A549 (cell line): ENCODE measurements at regions not wholly inside any gene's neighbourhood (a gene's known extent, or its start where the extent isn't known, plus 50 kb on each side); places are given as distances from the start of the nearest gene placed in this dataset.

Experiments
- ATAC-seq, 2 experiments: fragments of 200-7000 bp in 1 of 2; fragments of >200 bp in 1 of 2; cut with Nextera tagmentation in 1 of 2; cut with Tn5 transposase in 1 of 2; 3 replicates each; pipeline versions ENCODE4 v1.8.0 to v1.9.1; 2018 to 2020; ENCODE audit warnings: mild to moderate bottlenecking in 1 of 2, moderate library complexity in 1 of 2
- CTCF ChIA-PET: fragments of 300-600 bp; sonication (Branson Sonifier 250); formaldehyde crosslinking; extraction: SDS; loops from one replicate; lab custom pipeline; 2021; ENCODE audit warnings: antibody characterized with exemption, inconsistent platforms; lab: Yijun Ruan, JAX
- POLR2A ChIA-PET: fragments of 350-600 bp; formaldehyde crosslinking; extraction: SDS; loops from one replicate; lab custom pipeline; 2021; ENCODE audit warnings: antibody characterized with exemption, inconsistent platforms; lab: Yijun Ruan, JAX
- DNase-seq, 2 experiments: peaks; one replicate each; pipeline versions ENCODE4 v3.0.0 to v3.0.0-alpha.2; 2011 to 2016; ENCODE audit warnings: low read depth in 1 of 2, low spot score in 1 of 2
- FAIRE-seq: peaks from 2 replicates; lab custom pipeline; 2011; peaks lifted over from hg19 to GRCh38; lab: Jason Lieb, UNC
- H3K27ac ChIP-seq, 2 experiments: fragments of >200 bp; sonication (Bioruptor Twin); formaldehyde crosslinking; 3 replicates each; pipeline ENCODE4 v1.5.1; 2016 to 2017
- H3K4me1 ChIP-seq: fragments of >200 bp; sonication (Bioruptor Twin); formaldehyde crosslinking; 3 replicates; pipeline ENCODE4 v1.6.1; 2016
- H3K4me2 ChIP-seq: fragments of >200 bp; sonication (Bioruptor Twin); formaldehyde crosslinking; 3 replicates; pipeline ENCODE4 v1.6.1; 2016
- H3K4me3 ChIP-seq: fragments of >200 bp; sonication (Bioruptor Twin); formaldehyde crosslinking; 3 replicates; pipeline ENCODE4 v1.5.1; 2016
- H3K9me3 ChIP-seq: fragments of >200 bp; sonication (Bioruptor Twin); formaldehyde crosslinking; 3 replicates; pipeline ENCODE4 v1.6.1; 2016
- BHLHE40 ChIP-seq: IDR thresholded peaks from 2 replicates; pipeline ENCODE4 v1.6.1; 2012; ENCODE audit warnings: low read depth, low read length, inconsistent platforms
- CBX2 ChIP-seq: fragments of 200-600 bp; sonication (generic); IDR thresholded peaks from 2 replicates; pipeline ENCODE4 v1.6.1; 2016; ENCODE audit warnings: low read depth, mild to moderate bottlenecking, borderline replicate concordance
- CHD2 ChIP-seq: fragments of 150-350 bp; IDR thresholded peaks from 2 replicates; pipeline ENCODE4 v1.6.1; 2014; ENCODE audit warnings: low read length; ENCODE audit not compliant: partially characterized antibody
- CHD4 ChIP-seq: fragments of 200-600 bp; sonication (generic); IDR thresholded peaks from 2 replicates; pipeline ENCODE4 v1.6.1; 2016; ENCODE audit warnings: antibody characterized with exemption, mild to moderate bottlenecking, borderline replicate concordance
- EP300 ChIP-seq, 2 experiments: fragments of >200 bp; sonication (Bioruptor Twin); formaldehyde crosslinking; IDR thresholded peaks; 2 replicates in 1 of 2; 3 replicates in 1 of 2; pipeline ENCODE4 v1.6.1; 2016 to 2017
- ESRRA ChIP-seq: fragments of 150-350 bp; IDR thresholded peaks from 2 replicates; pipeline ENCODE4 v1.6.1; 2014; ENCODE audit warnings: mild to moderate bottlenecking, low read length, borderline replicate concordance
- HEYL ChIP-seq: fragments of 250-450 bp; sonication (Bioruptor Pico); IDR thresholded peaks from 2 replicates; pipeline ENCODE4 v1.8.0; 2021; ENCODE audit warnings: mild to moderate bottlenecking, moderate library complexity
- HOXA7 ChIP-seq: fragments of 250-450 bp; sonication (Bioruptor Pico); IDR thresholded peaks from 2 replicates; pipeline ENCODE4 v1.5.0; 2020; ENCODE audit warnings: mild to moderate bottlenecking, moderate library complexity
- HOXB13 ChIP-seq: fragments of 250-450 bp; sonication (Bioruptor Pico); IDR thresholded peaks from 2 replicates; pipeline ENCODE4 v1.5.0; 2020; ENCODE audit warnings: low read depth, mild to moderate bottlenecking, moderate library complexity
- HOXB5 ChIP-seq: fragments of 250-450 bp; sonication (Bioruptor Pico); IDR thresholded peaks from 2 replicates; pipeline ENCODE4 v1.5.0; 2020; ENCODE audit warnings: mild to moderate bottlenecking, moderate library complexity
- KDM1A ChIP-seq: fragments of 200-600 bp; sonication (generic); IDR thresholded peaks from 2 replicates; pipeline ENCODE4 v1.6.1; 2016; ENCODE audit warnings: low read depth, mild to moderate bottlenecking
- KDM5A ChIP-seq: fragments of 200-600 bp; sonication (generic); IDR thresholded peaks from 2 replicates; pipeline ENCODE4 v1.6.1; 2016; ENCODE audit warnings: antibody characterized with exemption, mild to moderate bottlenecking
- MAX ChIP-seq: IDR thresholded peaks from 2 replicates; pipeline ENCODE4 v1.6.1; 2012
- MYC ChIP-seq: IDR thresholded peaks from 2 replicates; pipeline ENCODE4 v1.6.1; 2012; ENCODE audit warnings: mild to moderate bottlenecking, inconsistent platforms, low read length, improper control_type of control experiment, borderline replicate concordance
- POLR2A ChIP-seq: IDR thresholded peaks from 2 replicates; pipeline ENCODE4 v1.6.1; 2012; ENCODE audit warnings: mild to moderate bottlenecking, low read length
- POLR2AphosphoS2 ChIP-seq: conservative IDR thresholded peaks from 2 replicates; pipeline ENCODE4 v1.6.1; 2012; ENCODE audit warnings: low read length, improper control_type of control experiment, inconsistent platforms
- RAD21 ChIP-seq, 2 experiments: fragments of >200 bp in 1 of 2; sonication (Bioruptor Twin) in 1 of 2; formaldehyde crosslinking in 1 of 2; IDR thresholded peaks in 1 of 2; conservative IDR thresholded peaks in 1 of 2; 2 replicates in 1 of 2; 3 replicates in 1 of 2; pipeline ENCODE4 v1.6.1; 2012 to 2018; ENCODE audit warnings: inconsistent platforms in 1 of 2
- RCOR1 ChIP-seq: fragments of 150-350 bp; IDR thresholded peaks from 2 replicates; pipeline ENCODE4 v1.6.1; 2014; ENCODE audit warnings: antibody characterized with exemption, low read length, low read depth
- SMC3 ChIP-seq: fragments of >200 bp; sonication (Bioruptor Twin); formaldehyde crosslinking; IDR thresholded peaks from 3 replicates; pipeline ENCODE4 v1.6.1; 2018; ENCODE audit warnings: inconsistent platforms
- TFCP2L1 ChIP-seq: fragments of 250-450 bp; sonication (Bioruptor Pico); IDR thresholded peaks from 2 replicates; pipeline ENCODE4 v1.5.0; 2021; ENCODE audit warnings: mild to moderate bottlenecking
- TP53 ChIP-seq: fragments of 250-450 bp; sonication (Bioruptor Pico); IDR thresholded peaks from 2 replicates; pipeline ENCODE4 v1.5.0; 2021; ENCODE audit warnings: mild to moderate bottlenecking, moderate library complexity
- ZFP36 ChIP-seq: fragments of 450-650 bp; IDR thresholded peaks from 2 replicates; pipeline ENCODE4 v1.6.1; 2014; ENCODE audit warnings: borderline replicate concordance; ENCODE audit not compliant: partially characterized antibody
- WGBS: methylation state at CpG from one replicate; pipeline ENCODE4 v1.1.6; 2017; ENCODE audit errors: missing lambda C conversion rate; 5-methylcytosine and 5-hydroxymethylcytosine counted together
- TF ChIP-seq, protein P1 (sequence below): fragments of 150-350 bp; IDR thresholded peaks from 2 replicates; pipeline ENCODE4 v1.6.1; 2014; ENCODE audit warnings: low read depth, mild to moderate bottlenecking, low read length
- TF ChIP-seq, protein P2 (sequence below): fragments of >200 bp; sonication (Bioruptor Twin); formaldehyde crosslinking; IDR thresholded peaks from 2 replicates; pipeline ENCODE4 v1.6.1; 2016
- TF ChIP-seq, protein P3 (sequence below): IDR thresholded peaks from 2 replicates; pipeline ENCODE4 v1.6.1; 2012

DNA sequence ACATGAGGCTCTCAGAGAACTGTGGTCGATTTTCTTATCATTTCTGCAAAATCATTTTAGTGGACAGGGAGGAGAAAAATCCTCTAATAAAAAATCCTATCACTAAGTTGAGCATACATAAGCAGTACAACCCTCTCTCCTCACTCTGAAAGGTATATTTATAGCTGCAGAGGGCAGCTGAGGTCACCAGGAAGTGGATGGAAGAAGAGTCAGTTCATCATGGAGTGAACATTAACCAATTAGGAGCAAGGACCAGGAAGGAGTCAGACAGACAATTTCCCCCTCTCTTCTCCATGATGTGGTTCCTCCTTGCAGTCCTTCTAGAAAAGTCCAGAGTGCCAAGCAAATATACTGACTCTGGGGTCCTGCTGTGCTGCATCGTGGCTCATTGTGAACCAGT is 253.7 kb downstream of the TOX3 start:
- no peak for ATAC-seq
- no peak for DNase-seq
- Histone ChIP-seq H3K9me3 (no peaks in the 10 kb centered on the region), H3K27ac (no peak overlapping the region), H3K4me2 (no peak overlapping the region), H3K4me1 (no peaks in the 10 kb centered on the region), H3K4me3 (no peak overlapping the region)
- TF ChIP-seq TFCP2L1 (no peak), ZFP36 (no peak), HOXA7 (CRISPR knock-in tag) (no peak), RCOR1 (no peak), BHLHE40 (no peak), SMC3 (no peak), EP300 (IDR thresholded peaks at IDR 0.05) (no peak), POLR2AphosphoS2 (no peak), RAD21 (conservative IDR thresholded peaks at IDR 0.05 in 1 of 2, IDR thresholded peaks at IDR 0.05 in 1 of 2) (no peak), KDM5A (no peak)
- TF ChIP-seq, protein P1, sequence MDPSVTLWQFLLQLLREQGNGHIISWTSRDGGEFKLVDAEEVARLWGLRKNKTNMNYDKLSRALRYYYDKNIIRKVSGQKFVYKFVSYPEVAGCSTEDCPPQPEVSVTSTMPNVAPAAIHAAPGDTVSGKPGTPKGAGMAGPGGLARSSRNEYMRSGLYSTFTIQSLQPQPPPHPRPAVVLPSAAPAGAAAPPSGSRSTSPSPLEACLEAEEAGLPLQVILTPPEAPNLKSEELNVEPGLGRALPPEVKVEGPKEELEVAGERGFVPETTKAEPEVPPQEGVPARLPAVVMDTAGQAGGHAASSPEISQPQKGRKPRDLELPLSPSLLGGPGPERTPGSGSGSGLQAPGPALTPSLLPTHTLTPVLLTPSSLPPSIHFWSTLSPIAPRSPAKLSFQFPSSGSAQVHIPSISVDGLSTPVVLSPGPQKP, result no peak
- CTCF ChIA-PET, result no interaction called here
- 0% methylated on average over 2 of the region's 2 CpGs for WGBS
- no peak for FAIRE-seq
- POLR2A ChIA-PET, result no interaction called here

DNA sequence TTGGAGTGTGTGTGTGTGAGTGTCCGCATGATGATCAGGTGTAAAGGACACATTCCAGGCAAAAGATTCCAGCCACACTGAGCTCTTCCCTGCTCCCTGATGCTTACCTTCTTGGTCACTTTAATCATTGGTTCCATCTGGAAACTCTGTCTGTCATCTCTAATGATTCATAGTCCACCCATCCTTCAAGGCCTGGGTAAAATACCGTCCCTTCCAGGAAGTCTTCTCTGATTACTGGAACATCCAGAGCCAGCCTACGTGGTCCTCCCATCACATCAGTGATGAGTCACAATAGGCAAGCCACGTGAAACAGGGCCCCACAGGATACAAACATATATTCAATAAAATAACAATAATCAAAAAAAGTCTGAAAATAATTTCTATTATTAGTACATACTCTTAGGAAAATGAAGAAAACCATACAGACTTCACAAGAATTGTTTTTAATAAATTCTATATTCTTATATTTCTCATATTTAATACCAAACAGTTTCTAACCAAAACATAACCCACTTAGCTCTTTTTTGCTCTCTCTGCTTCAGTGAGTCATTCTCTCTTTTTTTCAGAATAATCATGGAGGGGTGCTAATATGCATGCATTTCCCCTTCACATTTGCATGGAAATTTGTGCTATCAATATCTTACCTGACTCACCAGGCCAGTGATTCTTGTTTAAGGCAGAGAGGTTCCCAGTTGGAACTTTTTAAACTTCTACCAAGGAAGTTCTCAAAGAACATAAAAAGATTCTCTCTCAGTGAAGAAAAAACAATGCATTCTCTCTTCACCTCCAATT is 263.2 kb downstream of the TOX3 start:
- DNase-seq, result no peak

DNA sequence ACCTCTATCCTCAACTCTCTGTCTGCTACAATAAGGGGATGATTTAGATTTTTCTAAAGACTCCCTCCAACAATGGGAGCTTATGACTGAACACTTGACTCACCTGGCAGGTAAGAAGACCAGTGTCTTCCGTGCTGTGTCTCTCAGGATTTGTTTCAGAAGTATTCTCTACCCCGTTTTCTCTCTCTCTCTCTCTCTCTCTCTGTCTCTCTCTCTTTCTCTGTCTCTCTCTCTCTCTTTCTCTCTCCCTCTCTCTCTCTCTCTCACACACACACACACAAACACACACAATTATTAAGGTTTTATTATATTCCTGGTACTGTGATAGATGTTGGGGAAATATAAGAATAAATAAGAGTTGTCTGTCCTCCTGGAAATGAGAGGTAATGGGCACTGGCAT is 263.9 kb downstream of the TOX3 start:
- POLR2A ChIA-PET, result no interaction called here
- H3K9me3 ChIP-seq, result no peaks in the 10 kb centered on the region
- H3K4me3 ChIP-seq, result no peak overlapping the region
- TF ChIP-seq KDM1A, result no peak
- TF ChIP-seq HOXB5 (CRISPR knock-in tag), result no peak
- TF ChIP-seq, protein P2, sequence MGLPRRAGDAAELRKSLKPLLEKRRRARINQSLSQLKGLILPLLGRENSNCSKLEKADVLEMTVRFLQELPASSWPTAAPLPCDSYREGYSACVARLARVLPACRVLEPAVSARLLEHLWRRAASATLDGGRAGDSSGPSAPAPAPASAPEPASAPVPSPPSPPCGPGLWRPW, result no peak
- no peak for TF ChIP-seq BHLHE40
- no peak for TF ChIP-seq ESRRA
- TF ChIP-seq CHD4, result no peak
- TF ChIP-seq POLR2A, result no peak
- no peak for TF ChIP-seq ZFP36
- TF ChIP-seq MYC, result no peak
- TF ChIP-seq HEYL (CRISPR knock-in tag), result no peak
- no peak for TF ChIP-seq HOXB13 (CRISPR knock-in tag)
- no peak for TF ChIP-seq CHD2
- no peak for TF ChIP-seq CBX2
- TF ChIP-seq MAX, result no peak
- TF ChIP-seq, protein P1, result no peak
- 5% methylated on average over 2 of the region's 2 CpGs for WGBS
- no peak for ATAC-seq
- no peak for FAIRE-seq
- H3K4me2 ChIP-seq, result no peak overlapping the region
- DNase-seq, result no peak
- CTCF ChIA-PET, result interaction anchor here (0.6 to 1.6 kb wide), 2 partner anchors 25 to 103 kb away, joined by 3 read pairs; no protein-coding TSS in a partner anchor
- H3K4me1 ChIP-seq, result no peaks in the 10 kb centered on the region
- no peak overlapping the region for H3K27ac ChIP-seq

More for the DNA sequence above, 263.2 kb downstream of the TOX3 start:
- Histone ChIP-seq H3K4me3 (no peak overlapping the region), H3K9me3 (no peaks in the 10 kb centered on the region), H3K27ac (no peak overlapping the region), H3K4me2 (no peak overlapping the region), H3K4me1 (no peaks in the 10 kb centered on the region)
- ChIA-PET POLR2A (no interaction called here), CTCF (interaction anchor here (1.6 kb wide), 1 partner anchor 24 kb away, joined by 3 read pairs; no protein-coding TSS in a partner anchor)
- ATAC-seq, result no peak
- no peak for TF ChIP-seq TP53
- TF ChIP-seq, protein P3, sequence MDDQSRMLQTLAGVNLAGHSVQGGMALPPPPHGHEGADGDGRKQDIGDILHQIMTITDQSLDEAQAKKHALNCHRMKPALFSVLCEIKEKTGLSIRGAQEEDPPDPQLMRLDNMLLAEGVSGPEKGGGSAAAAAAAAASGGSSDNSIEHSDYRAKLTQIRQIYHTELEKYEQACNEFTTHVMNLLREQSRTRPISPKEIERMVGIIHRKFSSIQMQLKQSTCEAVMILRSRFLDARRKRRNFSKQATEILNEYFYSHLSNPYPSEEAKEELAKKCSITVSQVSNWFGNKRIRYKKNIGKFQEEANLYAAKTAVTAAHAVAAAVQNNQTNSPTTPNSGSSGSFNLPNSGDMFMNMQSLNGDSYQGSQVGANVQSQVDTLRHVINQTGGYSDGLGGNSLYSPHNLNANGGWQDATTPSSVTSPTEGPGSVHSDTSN, result no peak
- no peak for TF ChIP-seq ESRRA
- no peak for TF ChIP-seq CHD4
- TF ChIP-seq MYC, result no peak
- no peak for FAIRE-seq
- 15% methylated on average over 4 of the region's 4 CpGs for WGBS
